ENCODE measurements at regions not wholly inside any gene's neighbourhood (a gene's known extent, or its start where the extent isn't known, plus 50 kb on each side); places are given as distances from the start of the nearest gene placed in this dataset.

- Histone ChIP-seq H3K79me2 (ENCODE audit: control insufficient read depth, insufficient read depth, low read length) (no peaks in the 10 kb centered on the region), H3K9ac (ENCODE audit: low read length) (no peak overlapping the region), H3K9me3 (ENCODE audit: control extremely low read depth in 1 of 3, control insufficient read depth in 2 of 3, insufficient read depth in 1 of 3, low read length in 2 of 3) (peaks cover 0 to 3% (median 0%) of the 10 kb centered on the region in 3 donors), H3K27me3 (replicated peaks in 1 of 4; ENCODE audit: control extremely low read depth in 1 of 4, control insufficient read depth in 3 of 4, insufficient read depth in 4 of 4, low read length in 3 of 4) (no peaks in the 10 kb centered on the region), H3K36me3 (replicated peaks in 1 of 2; ENCODE audit: control extremely low read depth in 1 of 2, control insufficient read depth in 1 of 2, extremely low read depth in 1 of 2, insufficient read depth in 2 of 2, low read length in 1 of 2) (no peaks in the 10 kb centered on the region), H3K27ac (ENCODE audit: low read length in 2 of 2) (no peak overlapping the region), H4K20me1 (ENCODE audit: control insufficient read depth, insufficient read depth, low read length, poor library complexity, severe bottlenecking) (no peaks in the 10 kb centered on the region), H3K4me1 (ENCODE audit: control insufficient read depth in 2 of 2, insufficient read depth in 2 of 2, low read length in 2 of 2) (no peaks in the 10 kb centered on the region), H2AFZ (ENCODE audit: insufficient read depth, low read depth, low read length, poor library complexity, severe bottlenecking) (no peak overlapping the region), H3K4me3 (ENCODE audit: control extremely low read depth in 1 of 5, extremely low read depth in 1 of 5, insufficient read depth in 1 of 5, low read depth in 2 of 5, low read length in 4 of 5) (no peak overlapping the region), H3K4me2 (replicated peaks; ENCODE audit: low read depth, low read length, poor library complexity, severe bottlenecking) (no peak overlapping the region)
- no peak for TF ChIP-seq EZH2 (IDR thresholded peaks at IDR 0.05; ENCODE audit: borderline replicate concordance, insufficient read depth, low read depth, low read length, poor library complexity, severe bottlenecking)
- TF ChIP-seq CTCF (IDR thresholded peaks at IDR 0.05): no peak
- no peak for ATAC-seq (ENCODE audit: low read depth)
- POLR2A ChIA-PET: no interaction called here
- no peak for DNase-seq
- no peaks in the 10 kb centered on the region for H3K27me3 Mint-ChIP-seq
- H3K4me3 Mint-ChIP-seq: no peak overlapping the region
- CTCF ChIA-PET: no interaction called here
- no peaks in the 10 kb centered on the region for H3K9me3 Mint-ChIP-seq (ENCODE audit: insufficient read depth)
- WGBS (ENCODE audit: insufficient coverage): no CpG with 5 or more reads among the region's 2 CpGs
- H3K4me1 Mint-ChIP-seq: no peaks in the 10 kb centered on the region
- intact Hi-C loops (cut with micrococcal nuclease): no loop called here
- no peak overlapping the region for H3K27ac Mint-ChIP-seq
Observed at GRCh38 chr15:53462651-53463050, 296.8 kb downstream of the WDR72 start.

- no peak for TF ChIP-seq CTCF (IDR thresholded peaks at IDR 0.05)
- no peak for TF ChIP-seq EZH2 (IDR thresholded peaks at IDR 0.05; ENCODE audit: borderline replicate concordance, insufficient read depth, low read depth, low read length, poor library complexity, severe bottlenecking)
- no peak overlapping the region for H3K4me3 ChIP-seq (ENCODE audit: control extremely low read depth in 1 of 5, extremely low read depth in 1 of 5, insufficient read depth in 1 of 5, low read depth in 2 of 5, low read length in 4 of 5)
- ChIA-PET CTCF (no interaction called here), POLR2A (no interaction called here)
- H3K4me1 ChIP-seq (ENCODE audit: control insufficient read depth in 2 of 2, insufficient read depth in 2 of 2, low read length in 2 of 2): no peaks in the 10 kb centered on the region
- DNase-seq (no peak), ATAC-seq (ENCODE audit: low read depth) (no peak)
- no peak overlapping the region for H2AFZ ChIP-seq (ENCODE audit: insufficient read depth, low read depth, low read length, poor library complexity, severe bottlenecking)
- H3K79me2 ChIP-seq (ENCODE audit: control insufficient read depth, insufficient read depth, low read length): no peaks in the 10 kb centered on the region
- Mint-ChIP-seq H3K4me1 (no peaks in the 10 kb centered on the region), H3K9me3 (ENCODE audit: insufficient read depth) (no peaks in the 10 kb centered on the region), H3K27me3 (peaks cover 3% of the 10 kb centered on the region), H3K4me3 (no peak overlapping the region), H3K27ac (no peak overlapping the region)
- no peak overlapping the region for H3K9ac ChIP-seq (ENCODE audit: low read length)
- no CpG with 5 or more reads among the region's 3 CpGs for WGBS (ENCODE audit: insufficient coverage)
- no peak overlapping the region for H3K4me2 ChIP-seq (replicated peaks; ENCODE audit: low read depth, low read length, poor library complexity, severe bottlenecking)
- peaks cover 0 to 3% (median 0%) of the 10 kb centered on the region in 3 donors for H3K9me3 ChIP-seq (ENCODE audit: control extremely low read depth in 1 of 3, control insufficient read depth in 2 of 3, insufficient read depth in 1 of 3, low read length in 2 of 3)
- H3K27ac ChIP-seq (ENCODE audit: low read length in 2 of 2): no peak overlapping the region
- H3K27me3 ChIP-seq (replicated peaks in 1 of 4; ENCODE audit: control extremely low read depth in 1 of 4, control insufficient read depth in 3 of 4, insufficient read depth in 4 of 4, low read length in 3 of 4): no peaks in the 10 kb centered on the region
- no peaks in the 10 kb centered on the region for H4K20me1 ChIP-seq (ENCODE audit: control insufficient read depth, insufficient read depth, low read length, poor library complexity, severe bottlenecking)
- intact Hi-C loops (cut with micrococcal nuclease): no loop called here
- no peaks in the 10 kb centered on the region for H3K36me3 ChIP-seq (replicated peaks in 1 of 2; ENCODE audit: control extremely low read depth in 1 of 2, control insufficient read depth in 1 of 2, extremely low read depth in 1 of 2, insufficient read depth in 2 of 2, low read length in 1 of 2)
Observed at GRCh38 chr15:53461677-53462076, 297.8 kb downstream of the WDR72 start.

Measured in B cell (primary cell).